T-helper 2 cell treated with Interferon-gamma antibody and Interleukin-4, amounts not matched to agents 100 ng/mL and 5 ng/mL, for 36 hours (primary cell): ENCODE measurements at regions not wholly inside any gene's neighbourhood (a gene's known extent, or its start where the extent isn't known, plus 50 kb on each side); places are given as distances from the start of the nearest gene placed in this dataset.
"Not testable (repeated sequence)": the region's sequence is repeated elsewhere in the genome, so short reads cannot be mapped to it uniquely, and the experiment has no call there.

Source experiments
- intact Hi-C: fragments of 100-400 bp; cut with micrococcal nuclease; formaldehyde crosslinking; loops from one replicate; pipeline ENCODE4 v1.15.1; 2023

DNA sequence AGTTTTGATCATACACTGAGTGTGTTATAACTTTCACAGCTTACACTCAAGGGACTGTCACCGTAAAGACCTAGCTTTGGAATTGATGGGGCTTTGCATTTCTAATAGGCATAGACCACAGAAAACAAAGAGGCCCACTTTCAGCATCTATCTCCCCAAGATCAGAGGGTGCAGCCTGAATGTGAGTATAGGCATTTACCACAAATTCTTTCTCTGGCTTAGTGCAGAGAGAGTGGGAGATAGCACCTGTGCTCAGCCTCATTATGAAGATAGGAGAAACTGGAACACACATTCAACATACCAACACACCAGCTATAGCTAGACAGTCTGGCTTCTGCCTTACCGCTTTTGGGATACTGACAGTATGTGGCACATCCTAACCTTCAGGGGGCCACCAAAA is 783.4 kb upstream of the GRAMD2B start:
- intact Hi-C loops = no loop called here

GRCh38 chr5:125652761-125653160 is 770.4 kb upstream of the GRAMD2B start:
- intact Hi-C loops = no loop called here

- intact Hi-C loops = no loop called here
These were observed 768.8 kb upstream of the GRAMD2B start for GRCh38 chr5:125654392-125654791.

- intact Hi-C loops = no loop called here
These were observed 768.1 kb upstream of the GRAMD2B start for GRCh38 chr5:125655156-125655555.

DNA sequence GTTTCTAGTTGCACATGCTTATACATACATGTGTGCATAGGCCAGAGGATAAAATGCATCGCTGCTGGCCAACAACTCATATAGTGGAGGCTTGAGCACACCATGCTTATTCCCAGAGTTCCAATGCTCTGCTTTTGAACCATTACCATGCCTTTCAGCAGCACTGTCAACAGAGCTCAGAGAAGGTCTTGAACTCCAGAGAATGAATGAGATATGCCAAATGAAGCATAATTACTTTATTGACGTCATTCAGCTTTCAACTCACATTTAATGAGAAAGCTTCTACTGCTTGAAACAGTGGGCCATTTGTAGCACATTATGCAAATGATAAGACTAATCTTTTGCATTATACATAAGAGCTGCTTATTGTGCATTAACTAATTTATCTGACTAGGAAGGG is 765.3 kb upstream of the GRAMD2B start:
- intact Hi-C loops = no loop called here

GRCh38 chr5:125659316-125660023 is 763.7 kb upstream of the GRAMD2B start:
- intact Hi-C loops = no loop called here

DNA sequence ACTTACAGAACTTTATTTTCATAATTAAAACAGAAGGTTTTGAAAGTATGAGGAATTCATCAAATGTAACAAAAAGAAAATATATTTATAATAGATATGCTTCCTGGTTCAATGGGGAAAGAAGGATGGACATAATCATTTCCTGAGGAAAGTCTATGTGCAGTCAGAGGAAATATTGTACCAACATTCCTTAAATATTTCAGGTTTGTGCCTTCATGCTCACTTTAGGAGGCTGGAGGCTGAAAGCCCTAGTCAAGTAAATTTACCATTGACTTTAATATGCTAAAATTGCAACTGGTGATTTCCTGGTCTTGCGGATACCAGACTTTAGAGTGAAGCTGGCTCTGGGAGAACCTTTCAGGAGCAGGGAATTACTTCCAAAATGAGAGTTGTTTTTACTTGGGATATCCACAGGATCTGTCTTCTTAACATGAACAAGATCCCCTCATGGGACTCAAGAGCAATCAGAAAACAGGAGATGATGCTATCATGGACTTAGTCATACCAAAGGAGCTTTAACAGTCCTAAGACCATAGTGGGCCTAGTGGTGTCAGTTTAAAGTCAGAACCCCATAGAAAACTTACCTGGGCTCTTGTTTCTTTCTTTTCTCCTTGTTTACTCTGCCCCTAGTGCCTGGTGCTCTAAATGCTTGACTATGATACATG is 762.8 kb upstream of the GRAMD2B start:
- intact Hi-C loops = no loop called here

DNA sequence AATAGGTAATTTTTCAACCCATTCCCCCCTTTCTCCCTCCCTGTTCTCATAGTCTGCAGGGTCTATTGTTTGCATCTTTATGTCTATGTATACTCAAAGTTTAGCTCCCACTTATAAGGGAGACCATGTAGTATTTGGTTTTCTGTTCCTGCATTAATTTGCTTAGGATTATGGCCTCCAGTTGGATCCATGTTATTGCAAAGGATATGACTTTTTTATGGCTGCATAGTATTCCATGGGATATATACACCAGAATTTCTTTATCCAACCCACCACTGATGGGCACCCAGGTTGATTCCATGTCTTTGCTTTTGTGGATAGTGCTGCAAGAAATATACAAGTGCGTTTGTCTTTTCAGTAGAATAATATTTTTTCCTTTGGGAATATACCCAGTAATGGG is 761.6 kb upstream of the GRAMD2B start:
- intact Hi-C loops = no loop called here

DNA sequence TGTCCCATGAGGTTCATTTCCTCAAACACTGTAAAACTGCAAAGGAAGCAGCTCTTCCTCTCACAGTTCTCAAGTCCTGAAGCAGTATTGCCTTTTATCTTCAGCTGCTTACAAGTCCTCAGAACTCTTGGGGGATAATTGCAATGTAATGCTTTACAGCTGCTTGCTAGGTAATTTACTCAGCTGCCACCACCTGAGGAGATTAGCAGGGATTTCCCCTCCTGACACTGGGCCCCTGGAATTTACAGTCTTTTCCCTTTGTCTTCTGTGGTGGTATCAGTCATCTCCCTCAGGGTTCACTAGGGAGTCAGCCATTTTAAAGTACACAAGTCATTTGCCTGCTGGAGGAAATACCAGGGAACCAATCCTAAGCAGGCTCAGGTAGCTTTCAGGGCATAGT is 754.3 kb upstream of the GRAMD2B start:
- intact Hi-C loops = no loop called here

- intact Hi-C loops = no loop called here
These were observed 749.8 kb upstream of the GRAMD2B start for GRCh38 chr5:125673359-125673950.

GRCh38 chr5:125679522-125679921 is 743.7 kb upstream of the GRAMD2B start:
- intact Hi-C loops = no loop called here

- intact Hi-C loops = no loop called here
These were observed 739.5 kb upstream of the GRAMD2B start for GRCh38 chr5:125683669-125684068.

DNA sequence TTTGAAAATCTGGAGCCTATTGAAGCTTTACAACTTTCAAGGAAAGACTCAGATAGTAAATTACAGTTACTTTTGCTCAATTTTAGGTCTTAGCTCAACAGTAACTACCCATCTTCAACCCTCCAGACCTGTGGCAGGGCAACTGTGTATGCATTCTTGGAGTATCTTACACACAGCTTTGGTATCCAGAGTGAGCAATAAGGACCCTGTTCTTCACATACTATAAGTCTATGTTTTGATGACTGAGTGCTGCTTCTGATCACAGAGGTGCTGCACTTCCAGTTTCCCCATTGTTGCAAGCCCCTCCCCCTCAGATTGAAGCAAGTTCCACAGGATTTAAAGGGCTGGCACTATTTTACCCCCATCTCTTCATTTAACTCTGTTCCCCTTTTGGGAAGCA is 737.4 kb upstream of the GRAMD2B start:
- intact Hi-C loops = no loop called here

DNA sequence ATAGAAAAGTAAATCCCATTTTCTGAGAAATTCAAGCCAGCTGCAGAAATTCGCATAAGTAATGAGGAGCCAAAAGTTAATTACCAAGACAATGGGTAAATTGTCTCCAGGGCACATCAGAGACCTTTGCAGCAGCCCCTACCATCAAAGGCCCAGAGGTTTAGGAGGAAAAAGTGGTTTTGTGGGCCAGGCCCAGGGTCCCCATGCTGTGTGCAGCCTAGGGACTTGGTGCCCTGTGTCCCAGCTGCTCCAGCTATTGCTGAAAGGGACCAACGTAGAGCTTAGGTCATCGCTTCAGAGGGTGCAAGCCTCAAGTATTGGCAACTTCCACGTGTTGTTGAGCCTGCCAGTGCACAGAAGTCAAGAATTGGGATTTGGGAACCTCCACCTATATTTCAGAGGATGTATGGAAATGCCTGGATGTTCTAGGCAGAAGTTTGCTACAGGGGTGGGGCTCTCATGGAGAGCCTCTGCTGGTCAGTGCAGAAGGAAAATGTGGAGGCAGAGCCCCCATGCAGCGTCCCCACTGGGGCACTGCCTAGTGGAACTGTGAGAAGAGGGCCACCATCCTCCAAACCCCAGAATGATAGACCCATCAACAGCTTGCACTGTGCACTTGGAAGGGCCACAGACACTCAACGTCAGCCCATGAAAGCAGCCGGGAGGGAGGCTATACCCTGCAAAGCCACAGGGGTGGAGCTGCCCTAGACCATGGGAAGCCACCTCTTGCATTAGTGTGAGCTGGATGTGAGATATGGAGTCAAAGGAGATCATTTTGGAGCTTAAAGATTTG is 731.3 kb upstream of the GRAMD2B start:
- intact Hi-C loops = not testable (repeated sequence)

GRCh38 chr5:125695996-125696655 is 727.1 kb upstream of the GRAMD2B start:
- intact Hi-C loops = no loop called here

DNA sequence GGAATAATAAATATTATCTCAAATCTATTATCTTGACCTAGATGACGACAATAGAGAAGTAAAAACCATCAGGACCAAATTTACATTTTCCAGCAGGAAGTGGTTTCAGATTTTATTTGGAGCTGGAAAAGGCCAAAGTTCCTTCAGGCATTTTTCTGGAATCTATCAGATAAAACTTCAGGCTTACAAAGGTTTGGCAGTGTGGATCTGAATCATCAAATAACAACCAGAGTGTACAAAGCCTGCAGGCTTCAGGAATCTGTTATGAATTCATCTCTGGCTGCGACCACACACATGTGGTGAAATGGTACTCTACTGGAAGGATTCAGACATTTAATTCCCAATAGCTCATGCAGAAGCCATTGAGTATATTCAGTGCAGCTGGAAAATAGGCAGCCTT is 726.4 kb upstream of the GRAMD2B start:
- intact Hi-C loops = no loop called here

- intact Hi-C loops = no loop called here
These were observed 724.8 kb upstream of the GRAMD2B start for GRCh38 chr5:125698420-125698819.

DNA sequence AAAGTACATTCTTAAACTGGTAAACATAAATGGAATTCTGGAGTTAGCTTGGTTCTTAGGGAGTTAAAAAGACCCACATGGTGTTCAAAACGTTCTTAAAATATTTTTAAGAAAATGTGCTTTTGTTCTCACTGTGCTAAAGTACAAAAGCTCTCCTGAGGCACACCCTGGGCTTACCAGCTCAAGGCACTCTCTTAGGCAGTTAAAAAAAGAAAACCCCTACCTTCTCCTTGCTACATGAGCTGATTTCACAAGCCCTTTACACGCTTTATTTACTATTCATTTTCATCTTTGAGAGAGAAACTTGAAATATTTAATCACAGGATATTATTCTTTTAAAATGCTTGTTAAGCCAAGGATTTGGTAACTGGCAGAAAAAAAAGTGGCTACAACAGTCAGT is 723.3 kb upstream of the GRAMD2B start:
- intact Hi-C loops = no loop called here

- intact Hi-C loops = no loop called here
These were observed 722.8 kb upstream of the GRAMD2B start for GRCh38 chr5:125700380-125700861.

DNA sequence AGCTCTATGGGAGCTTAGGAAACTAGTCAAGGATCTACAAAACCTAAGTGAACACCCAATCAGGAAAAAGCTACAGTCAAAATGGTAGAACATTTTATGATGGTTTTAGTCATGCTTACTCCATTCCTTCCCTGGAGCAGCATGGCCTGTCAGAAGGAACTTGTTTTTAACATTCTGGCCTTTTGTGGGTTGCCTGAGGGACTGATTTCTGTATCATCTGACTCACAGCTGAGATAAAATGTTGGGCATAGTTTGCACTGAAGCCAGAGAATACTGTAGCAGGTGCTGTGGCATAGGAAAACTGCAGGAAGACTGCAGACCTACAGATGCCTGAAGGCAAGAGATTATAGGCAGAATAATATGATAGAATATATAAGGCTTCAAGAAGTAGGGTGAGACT is 719.6 kb upstream of the GRAMD2B start:
- intact Hi-C loops = no loop called here

DNA sequence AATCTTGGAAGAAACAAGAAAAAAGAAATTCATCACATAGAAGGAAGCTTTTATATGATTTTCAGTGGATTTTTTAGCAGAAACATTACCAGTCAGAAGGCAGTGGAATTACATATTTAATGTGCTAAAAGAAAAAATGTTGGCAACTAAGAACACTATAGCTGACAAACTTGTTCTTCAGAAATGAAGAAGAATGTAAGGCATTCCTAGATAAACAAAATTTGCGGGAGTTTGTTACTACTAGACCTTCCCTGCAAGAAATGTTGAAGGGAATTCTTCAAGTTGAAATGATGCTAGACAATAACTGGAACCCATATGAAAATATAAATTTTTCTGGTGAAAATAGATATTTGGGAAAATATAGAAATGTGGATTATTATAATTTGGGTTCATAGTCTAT is 718.3 kb upstream of the GRAMD2B start:
- intact Hi-C loops = no loop called here
